Muscle layer of duodenum (tissue), 2 donors: ENCODE measurements at regions not wholly inside any gene's neighbourhood (a gene's known extent, or its start where the extent isn't known, plus 50 kb on each side); places are given as distances from the start of the nearest gene placed in this dataset.

ENCODE experiments used
- H3K27ac ChIP-seq: one replicate; pipeline ENCODE4 v1.7.0; 2013; ENCODE audit warnings: mild to moderate bottlenecking, low read length
- H3K27me3 ChIP-seq: one replicate; pipeline ENCODE4 v1.7.0; 2013; ENCODE audit warnings: low read depth, mild to moderate bottlenecking, control low read depth, low read length
- H3K36me3 ChIP-seq, 2 donors: one replicate each; pipeline ENCODE4 v1.7.0; 2013; ENCODE audit warnings: low read length in 2 of 2, control low read depth in 1 of 2, mild to moderate bottlenecking in 1 of 2; ENCODE audit not compliant: insufficient read depth in 2 of 2, control insufficient read depth in 1 of 2
- H3K4me1 ChIP-seq, 2 donors: one replicate each; pipeline ENCODE4 v1.7.0; 2013; ENCODE audit warnings: low read length in 2 of 2, mild to moderate bottlenecking in 2 of 2, control low read depth in 1 of 2, moderate library complexity in 1 of 2; ENCODE audit not compliant: insufficient read depth in 2 of 2, control insufficient read depth in 1 of 2
- H3K4me3 ChIP-seq, 2 donors: one replicate each; pipeline ENCODE4 v1.7.0; 2013; ENCODE audit warnings: low read length in 2 of 2, low read depth in 1 of 2, mild to moderate bottlenecking in 1 of 2
- H3K9me3 ChIP-seq, 2 donors: one replicate each; pipeline ENCODE4 v1.7.0; 2013; ENCODE audit warnings: low read length in 2 of 2, control low read depth in 1 of 2, mild to moderate bottlenecking in 1 of 2; ENCODE audit not compliant: control insufficient read depth in 1 of 2
- donor health status: healthy.

DNA sequence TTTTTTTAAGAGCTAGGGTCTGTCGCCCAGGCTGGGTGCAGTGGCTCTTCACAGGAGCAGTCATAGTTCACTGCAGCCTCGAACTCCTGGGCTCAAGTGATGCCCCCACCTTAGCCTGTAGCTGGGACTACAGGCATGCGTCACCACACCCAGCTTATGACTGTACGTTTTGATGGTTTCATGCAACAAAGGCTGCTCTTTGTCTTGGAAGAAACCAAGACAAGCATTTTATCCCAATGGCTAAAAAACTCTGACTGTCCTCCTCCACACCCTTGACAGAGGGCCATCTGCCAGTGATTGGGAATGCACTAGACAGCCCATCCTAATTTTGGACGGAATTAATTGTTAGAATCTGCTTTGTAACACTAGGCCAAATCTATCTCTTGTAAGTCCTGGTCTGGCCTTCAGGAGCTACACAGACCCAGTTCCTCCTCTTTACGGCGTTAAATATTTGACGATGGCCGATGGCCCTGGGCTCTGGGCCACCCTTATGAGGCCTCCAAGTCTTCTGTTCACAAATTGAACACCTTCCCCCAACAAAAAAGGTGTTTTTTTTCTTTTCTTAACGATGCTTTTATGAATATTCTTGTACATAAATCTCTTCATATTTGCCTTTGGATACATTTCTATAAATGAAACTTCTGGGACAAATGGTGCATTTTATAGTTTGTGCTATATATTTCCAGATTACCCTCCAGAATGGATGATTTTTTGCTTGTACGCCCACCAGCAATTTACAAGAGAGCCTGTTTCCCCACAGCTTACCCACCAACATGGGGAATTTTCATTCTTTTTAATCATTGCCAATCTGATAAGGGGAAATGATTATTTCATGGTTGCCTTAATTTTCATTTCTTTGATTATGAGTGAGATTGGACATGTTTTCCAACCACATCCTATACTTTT, 104.8 kb upstream of the SLC25A33 start:
- no peak overlapping the region for H3K4me3 ChIP-seq
- no peaks in the 10 kb centered on the region for H3K9me3 ChIP-seq
- H3K27me3 ChIP-seq = no peaks in the 10 kb centered on the region
- no peaks in the 10 kb centered on the region for H3K36me3 ChIP-seq
- no peak overlapping the region for H3K27ac ChIP-seq
- peaks cover 1 to 3% of the 10 kb centered on the region in 2 donors for H3K4me1 ChIP-seq

DNA sequence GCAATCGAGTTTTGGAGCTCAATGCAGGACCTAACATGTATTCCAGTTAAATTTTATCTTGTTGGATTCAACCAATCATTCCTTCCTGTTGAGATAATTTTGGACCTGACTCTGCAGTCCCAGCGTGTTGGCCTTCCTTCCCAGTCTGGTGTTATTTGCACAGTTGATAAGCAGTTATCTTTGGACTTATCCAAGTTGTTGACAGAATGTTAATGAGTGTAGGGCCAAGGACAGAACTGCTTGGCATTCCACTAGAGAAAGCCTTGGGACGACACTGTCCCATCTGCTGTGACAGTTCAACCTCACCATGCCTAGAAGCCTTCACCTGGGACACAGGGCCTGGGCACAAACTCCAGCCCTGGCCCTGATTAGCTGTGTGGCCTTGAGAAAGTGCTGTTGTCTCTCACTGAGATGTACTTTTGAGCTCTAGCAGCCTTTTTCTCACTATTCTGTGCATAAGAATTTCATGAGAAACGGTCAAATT, 104.1 kb upstream of the SLC25A33 start:
- no peaks in the 10 kb centered on the region for H3K27me3 ChIP-seq
- H3K27ac ChIP-seq = no peak overlapping the region

DNA sequence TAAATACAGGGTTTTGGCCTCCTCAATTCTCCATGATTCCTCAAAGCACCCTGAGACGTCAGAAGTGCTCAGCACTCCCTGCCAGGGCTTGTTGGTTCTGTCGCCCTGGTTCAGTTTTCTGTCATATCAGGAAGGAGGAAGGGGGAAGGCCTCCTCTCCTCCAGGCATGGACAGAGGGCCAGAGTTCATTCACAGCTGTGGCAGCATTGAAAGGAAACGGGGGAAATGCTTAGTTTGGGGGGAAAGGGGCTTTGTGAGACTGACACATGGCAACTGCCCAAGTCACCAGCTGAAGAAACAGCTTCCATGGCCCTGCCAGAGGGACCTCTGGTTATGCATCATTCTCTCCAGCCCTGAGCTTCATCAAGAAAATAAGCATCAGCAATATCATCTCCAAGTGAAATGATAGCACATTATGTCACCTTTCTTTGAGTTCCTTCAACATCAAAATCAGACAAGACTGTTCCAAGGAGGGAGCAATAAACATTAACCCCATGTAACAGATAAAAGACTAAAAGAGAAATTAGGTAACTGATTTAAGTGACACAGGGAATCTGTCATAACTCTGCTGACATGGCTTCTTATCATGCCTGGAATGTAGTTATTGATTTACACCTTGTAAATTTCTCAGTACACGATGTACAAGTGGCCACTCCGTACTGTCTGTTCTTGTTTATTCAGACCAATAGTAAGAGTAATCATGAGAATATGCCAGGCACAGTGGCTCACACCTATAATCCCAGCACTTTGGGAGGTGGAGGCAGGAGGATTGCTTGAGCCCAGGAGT, 103.2 kb upstream of the SLC25A33 start:
- H3K9me3 ChIP-seq = no peaks in the 10 kb centered on the region
- no peaks in the 10 kb centered on the region for H3K27me3 ChIP-seq
- no peak overlapping the region for H3K4me3 ChIP-seq
- peaks cover 0 to 6% of the 10 kb centered on the region in 2 donors for H3K4me1 ChIP-seq
- no peaks in the 10 kb centered on the region for H3K36me3 ChIP-seq
- H3K27ac ChIP-seq = no peak overlapping the region

More for the DNA sequence above, 104.1 kb upstream of the SLC25A33 start:
- Histone ChIP-seq H3K9me3 (no peaks in the 10 kb centered on the region), H3K36me3 (no peaks in the 10 kb centered on the region), H3K4me3 (no peak overlapping the region), H3K4me1 (no peaks in the 10 kb centered on the region)

DNA sequence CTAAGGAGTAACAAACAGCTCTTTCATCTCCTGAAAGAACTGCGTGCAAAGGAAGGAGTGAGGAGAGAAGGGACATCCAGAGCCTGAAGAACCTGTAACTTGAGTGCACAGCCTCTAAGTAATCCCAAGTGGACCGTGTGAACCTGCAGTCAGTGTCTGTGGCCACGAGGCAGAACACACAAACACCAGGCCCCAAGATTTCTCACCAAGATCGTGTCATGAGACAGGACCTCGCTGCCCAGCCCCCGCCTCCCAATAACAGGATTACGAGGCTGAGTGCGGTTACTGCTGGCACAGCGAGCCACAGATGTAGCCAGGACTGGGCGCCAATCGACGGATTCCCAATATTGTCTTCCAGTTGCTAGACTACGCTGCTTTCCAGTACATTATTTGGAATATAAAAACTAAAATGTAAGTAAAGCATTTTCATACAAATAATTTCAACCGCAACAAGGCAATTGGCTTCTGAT, 101.3 kb upstream of the SLC25A33 start:
- Histone ChIP-seq H3K27me3 (no peaks in the 10 kb centered on the region), H3K27ac (peak overlapping the region; percentile 35), H3K4me3 (no peak overlapping the region), H3K4me1 (peaks cover 7 to 10% of the 10 kb centered on the region in 2 donors), H3K36me3 (no peaks in the 10 kb centered on the region), H3K9me3 (no peaks in the 10 kb centered on the region)

DNA sequence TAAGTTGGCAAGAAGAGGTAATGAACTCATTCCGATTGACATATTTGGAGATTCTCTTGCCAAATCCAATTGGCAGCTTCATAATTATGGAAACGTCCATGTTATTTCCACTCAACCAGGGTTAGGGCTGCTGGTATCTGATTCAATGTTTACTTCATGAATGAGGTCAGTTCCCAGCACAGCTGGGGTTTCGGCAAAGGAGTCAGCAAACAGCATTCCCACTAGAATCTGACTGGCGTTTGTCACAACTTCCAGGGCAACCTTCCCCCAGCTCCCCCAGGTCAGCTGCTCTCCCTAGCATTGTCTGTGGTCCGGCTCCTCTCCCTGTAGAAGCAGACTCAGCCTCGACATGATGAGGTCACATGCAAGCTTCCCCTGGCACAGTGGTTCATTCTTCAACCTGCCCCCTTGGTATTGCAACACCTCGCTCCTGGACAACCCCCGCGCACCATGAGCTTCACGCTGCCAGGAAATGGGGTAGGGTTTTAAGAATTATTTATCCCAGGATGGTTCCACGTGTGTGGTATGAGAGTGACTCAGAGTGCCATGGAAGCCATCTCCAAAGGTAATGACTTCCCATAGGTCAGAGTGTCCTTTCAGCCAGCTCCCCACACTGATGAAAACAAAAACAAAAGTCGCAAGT, 100.7 kb upstream of the SLC25A33 start:
- Histone ChIP-seq H3K27me3 (no peaks in the 10 kb centered on the region), H3K4me1 (peaks cover 9 to 10% of the 10 kb centered on the region in 2 donors), H3K36me3 (no peaks in the 10 kb centered on the region), H3K27ac (peak overlapping the region; percentile 35), H3K9me3 (no peaks in the 10 kb centered on the region), H3K4me3 (no peak overlapping the region)

DNA sequence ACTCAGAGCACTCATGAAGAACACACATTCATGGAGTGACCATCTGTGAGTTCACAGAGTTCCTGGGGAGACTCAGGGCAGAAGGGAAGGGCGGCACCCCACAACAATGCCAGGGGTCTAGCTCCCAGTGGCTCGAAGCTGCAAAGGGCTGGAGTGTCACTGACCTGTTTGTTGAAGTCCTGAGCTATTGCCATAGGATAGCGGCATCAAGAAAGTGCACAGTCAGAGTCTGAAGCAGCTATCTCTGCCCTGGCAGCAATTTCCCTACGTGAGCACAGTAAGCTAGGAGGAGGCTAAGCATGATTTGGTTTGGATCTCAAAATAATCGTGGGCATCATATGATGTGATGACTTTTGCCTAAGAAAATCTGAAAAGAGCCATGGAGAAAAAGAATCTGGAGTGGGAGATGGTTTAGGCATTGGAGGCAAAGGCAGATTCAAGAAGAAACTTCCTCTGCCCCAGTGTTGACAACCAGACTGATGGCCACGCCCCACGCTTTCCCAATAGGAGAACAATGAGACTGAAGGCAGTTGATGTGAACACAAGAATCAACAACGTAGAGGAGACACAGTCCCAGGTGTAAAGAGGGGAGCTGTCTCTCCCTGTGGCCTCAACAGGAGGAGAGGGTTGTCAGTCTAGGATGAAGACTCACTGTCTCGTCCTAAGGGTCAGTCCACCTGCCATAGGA, 100.0 kb upstream of the SLC25A33 start:
- H3K27me3 ChIP-seq = no peaks in the 10 kb centered on the region
- no peaks in the 10 kb centered on the region for H3K36me3 ChIP-seq
- no peak overlapping the region for H3K27ac ChIP-seq
- peaks cover 9 to 10% of the 10 kb centered on the region in 2 donors for H3K4me1 ChIP-seq
- no peak overlapping the region for H3K4me3 ChIP-seq
- no peaks in the 10 kb centered on the region for H3K9me3 ChIP-seq

DNA sequence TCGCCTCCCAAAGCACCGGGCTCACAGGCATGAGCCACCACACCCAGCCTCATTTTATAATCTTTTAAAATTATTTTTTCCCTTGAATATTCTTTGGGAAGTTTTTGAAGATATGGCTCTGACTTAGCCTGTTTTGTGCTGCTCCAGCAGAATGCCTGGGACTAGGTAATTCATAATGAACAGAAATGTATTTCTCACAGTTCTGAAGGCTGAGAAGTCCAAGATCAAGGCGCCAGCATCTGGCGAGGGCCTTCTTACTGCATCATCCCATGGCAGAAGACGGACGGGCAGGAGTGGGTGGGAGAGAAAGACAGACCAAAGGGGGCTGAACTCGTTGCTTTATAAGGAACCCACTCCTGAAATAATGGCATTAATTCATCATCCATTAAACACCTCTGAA, 99.0 kb upstream of the SLC25A33 start:
- Histone ChIP-seq H3K27me3 (no peaks in the 10 kb centered on the region), H3K9me3 (no peaks in the 10 kb centered on the region), H3K36me3 (no peaks in the 10 kb centered on the region), H3K27ac (no peak overlapping the region), H3K4me3 (no peak overlapping the region), H3K4me1 (peaks cover 9 to 10% of the 10 kb centered on the region in 2 donors)

DNA sequence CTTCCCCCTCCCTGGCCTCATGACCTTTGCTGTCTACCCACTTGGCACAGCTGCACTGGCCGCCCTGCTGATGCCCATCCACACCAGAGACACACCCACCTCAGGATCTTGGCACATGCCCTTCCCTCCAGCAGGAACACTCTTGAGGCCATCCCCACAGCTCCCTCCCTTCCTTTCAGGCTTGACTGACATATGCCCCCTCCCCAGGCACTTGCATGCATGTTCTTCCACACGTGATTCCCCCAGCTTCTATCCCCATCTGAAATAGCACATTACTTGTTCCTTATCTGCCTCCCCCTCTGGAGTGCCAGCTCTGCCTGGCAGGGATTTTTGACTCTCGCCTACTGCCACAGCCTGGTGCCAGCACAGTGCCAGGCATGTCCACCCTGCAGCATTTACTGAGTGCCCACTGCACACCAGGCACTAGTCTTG, 98.5 kb upstream of the SLC25A33 start:
- H3K4me1 ChIP-seq = peaks cover 9 to 10% of the 10 kb centered on the region in 2 donors
- no peaks in the 10 kb centered on the region for H3K36me3 ChIP-seq
- no peaks in the 10 kb centered on the region for H3K27me3 ChIP-seq
- no peak overlapping the region for H3K4me3 ChIP-seq
- H3K27ac ChIP-seq = no peak overlapping the region
- no peaks in the 10 kb centered on the region for H3K9me3 ChIP-seq

DNA sequence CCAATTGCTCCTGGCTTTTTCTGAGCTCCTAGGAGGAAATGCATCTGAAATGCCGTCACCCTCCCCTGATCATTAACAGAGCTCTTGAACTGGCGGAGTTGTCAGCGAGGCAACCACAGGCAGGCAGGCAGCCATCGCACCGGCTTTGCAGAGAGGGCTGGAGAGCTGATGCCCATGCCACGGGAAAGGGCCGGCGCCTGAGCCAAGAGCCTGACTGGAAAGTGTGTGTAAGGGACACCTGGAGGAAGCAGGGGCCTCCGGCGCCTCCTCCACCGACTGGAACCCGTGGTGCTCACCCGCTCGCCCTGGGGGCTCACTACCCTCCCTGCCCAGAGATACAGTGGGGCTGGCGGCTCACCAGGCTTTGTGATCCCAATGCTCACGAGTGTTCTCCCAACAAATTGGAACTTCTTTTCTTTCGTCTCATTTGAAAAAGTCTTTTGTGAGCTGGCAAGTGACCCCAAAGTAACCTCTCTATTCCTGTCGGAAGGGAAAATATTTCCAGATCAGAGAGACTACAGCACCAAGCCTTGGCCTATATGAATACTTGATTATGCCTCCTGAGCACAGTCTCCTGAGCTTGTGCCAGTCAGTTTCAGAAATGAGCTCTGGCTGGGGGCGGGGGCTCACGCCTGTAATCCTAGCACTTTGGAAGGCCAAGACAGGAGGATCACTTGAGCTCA, 97.7 kb upstream of the SLC25A33 start:
- H3K27ac ChIP-seq = no peak overlapping the region
- no peaks in the 10 kb centered on the region for H3K36me3 ChIP-seq
- no peak overlapping the region for H3K4me3 ChIP-seq
- H3K9me3 ChIP-seq = no peaks in the 10 kb centered on the region
- peaks cover 9 to 10% of the 10 kb centered on the region in 2 donors for H3K4me1 ChIP-seq
- H3K27me3 ChIP-seq = no peaks in the 10 kb centered on the region

DNA sequence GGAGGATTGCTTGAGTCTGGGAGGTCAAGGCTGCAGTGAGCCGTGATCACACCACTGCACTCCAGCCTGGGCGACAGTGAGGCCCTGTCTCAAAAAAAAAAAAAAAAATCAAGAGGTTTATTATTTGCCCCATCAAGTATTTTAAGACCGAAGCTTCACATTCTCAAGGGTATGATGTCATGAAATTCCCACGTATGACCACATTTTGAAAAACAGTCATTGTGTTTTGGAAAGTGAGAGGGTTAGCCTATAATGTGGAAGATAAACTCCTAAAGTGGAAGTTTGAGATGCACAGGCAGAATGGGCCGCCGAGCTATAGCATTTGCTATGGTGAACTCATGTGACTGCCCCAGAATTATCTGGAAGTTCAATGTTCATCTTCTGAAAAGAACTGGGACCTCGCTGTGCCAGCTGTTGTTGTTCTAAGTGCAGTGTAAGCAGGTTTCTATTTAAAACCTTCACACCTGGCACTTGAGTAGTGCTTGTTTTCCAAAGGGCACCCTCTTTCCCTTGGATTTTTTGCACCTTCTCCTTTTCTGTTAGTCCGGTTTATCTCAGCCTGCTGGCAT, 96.9 kb upstream of the SLC25A33 start:
- no peaks in the 10 kb centered on the region for H3K36me3 ChIP-seq
- no peaks in the 10 kb centered on the region for H3K27me3 ChIP-seq
- H3K4me1 ChIP-seq = peaks cover 9 to 10% of the 10 kb centered on the region in 2 donors
- H3K4me3 ChIP-seq = no peak overlapping the region
- H3K27ac ChIP-seq = peak overlapping the region; percentile 41
- no peaks in the 10 kb centered on the region for H3K9me3 ChIP-seq
